ENCODE measurements at regions not wholly inside any gene's neighbourhood (a gene's known extent, or its start where the extent isn't known, plus 50 kb on each side); places are given as distances from the start of the nearest gene placed in this dataset. TPM values are rescaled to one million over a fixed set of nuclear protein-coding genes. Genes with fewer than 3 reads are reported as not detected.

Small RNA genes lying in the stretch of these regions (small RNA-seq; reads per million reads assigned to genes)
- gene MIR8079 (ENCODE audit: low replicate concordance), result not detected
